Chondrocyte (in vitro differentiated cells): ENCODE measurements at regions not wholly inside any gene's neighbourhood (a gene's known extent, or its start where the extent isn't known, plus 50 kb on each side); places are given as distances from the start of the nearest gene placed in this dataset.
A peak's percentile ranks its signal among the peaks of the same experiment; 100 is the strongest.

Experiments
- DNase-seq: peaks from one replicate; pipeline ENCODE4 v3.0.0; 2021; ENCODE audit warnings: mixed read lengths, low spot score
- H3K27ac Mint-ChIP-seq: one replicate; pipeline ENCODE4 v1.8.0; 2021; ENCODE audit warnings: mild to moderate bottlenecking, moderate library complexity, mixed read lengths; ENCODE audit not compliant: unreplicated experiment
- H3K27me3 Mint-ChIP-seq: 2 replicates; pipeline ENCODE4 v1.8.0; 2021; ENCODE audit warnings: low read depth, mixed read lengths
- H3K36me3 Mint-ChIP-seq: 2 replicates; pipeline ENCODE4 v1.8.0; 2021; ENCODE audit warnings: low read depth, mixed read lengths
- H3K4me1 Mint-ChIP-seq: 2 replicates; pipeline ENCODE4 v1.8.0; 2021; ENCODE audit warnings: low read depth, mild to moderate bottlenecking, mixed read lengths
- H3K4me3 Mint-ChIP-seq: one replicate; pipeline ENCODE4 v1.8.0; 2021; ENCODE audit warnings: mild to moderate bottlenecking, moderate library complexity, mixed read lengths; ENCODE audit not compliant: unreplicated experiment
- H3K9me3 Mint-ChIP-seq: 2 replicates; pipeline ENCODE4 v1.8.0; 2021; ENCODE audit warnings: low read depth, mixed read lengths
- CTCF ChIP-seq: fragments of 200-600 bp; sonication (generic); IDR thresholded peaks from 2 replicates; pipeline ENCODE4 v1.5.0; 2021; ENCODE audit warnings: antibody characterized with exemption, mild to moderate bottlenecking, moderate library complexity

GRCh38 chr12:47602325-47602724, 103.5 kb downstream of the RPAP3 start:
- no peak overlapping the region for H3K4me3 Mint-ChIP-seq
- no peaks in the 10 kb centered on the region for H3K27me3 Mint-ChIP-seq
- H3K36me3 Mint-ChIP-seq: peaks cover 8% of the 10 kb centered on the region
- H3K9me3 Mint-ChIP-seq: peaks cover 8% of the 10 kb centered on the region
- TF ChIP-seq CTCF: no peak
- peaks cover 26% of the 10 kb centered on the region for H3K4me1 Mint-ChIP-seq
- H3K27ac Mint-ChIP-seq: peak overlapping the region; percentile 42
- DNase-seq: no peak

- H3K4me3 Mint-ChIP-seq: no peak overlapping the region
- DNase-seq: no peak
- no peak overlapping the region for H3K27ac Mint-ChIP-seq
- H3K4me1 Mint-ChIP-seq: peaks cover 26% of the 10 kb centered on the region
- peaks cover 6% of the 10 kb centered on the region for H3K36me3 Mint-ChIP-seq
- TF ChIP-seq CTCF: no peak
- H3K9me3 Mint-ChIP-seq: peaks cover 7% of the 10 kb centered on the region
- no peaks in the 10 kb centered on the region for H3K27me3 Mint-ChIP-seq
Observed at GRCh38 chr12:47601071-47601470, 104.8 kb downstream of the RPAP3 start.

GRCh38 chr12:47591795-47592194, 114.0 kb downstream of the RPAP3 start:
- no peak for TF ChIP-seq CTCF
- H3K9me3 Mint-ChIP-seq: no peaks in the 10 kb centered on the region
- no peaks in the 10 kb centered on the region for H3K27me3 Mint-ChIP-seq
- no peak for DNase-seq
- H3K27ac Mint-ChIP-seq: no peak overlapping the region
- H3K4me1 Mint-ChIP-seq: peaks cover 12% of the 10 kb centered on the region
- no peak overlapping the region for H3K4me3 Mint-ChIP-seq
- no peaks in the 10 kb centered on the region for H3K36me3 Mint-ChIP-seq

GRCh38 chr12:47591361-47591791, 114.5 kb downstream of the RPAP3 start:
- no peak for DNase-seq
- Mint-ChIP-seq H3K36me3 (no peaks in the 10 kb centered on the region), H3K4me1 (peaks cover 12% of the 10 kb centered on the region)

GRCh38 chr12:47590771-47591360, 115.0 kb downstream of the RPAP3 start:
- no peak overlapping the region for H3K27ac Mint-ChIP-seq

More at GRCh38 chr12:47591361-47591791, 114.5 kb downstream of the RPAP3 start:
- H3K27ac Mint-ChIP-seq: no peak overlapping the region
- no peaks in the 10 kb centered on the region for H3K27me3 Mint-ChIP-seq
- no peaks in the 10 kb centered on the region for H3K9me3 Mint-ChIP-seq
- no peak for TF ChIP-seq CTCF
- no peak overlapping the region for H3K4me3 Mint-ChIP-seq

More at GRCh38 chr12:47590771-47591360, 115.0 kb downstream of the RPAP3 start:
- H3K4me3 Mint-ChIP-seq: no peak overlapping the region
- no peaks in the 10 kb centered on the region for H3K36me3 Mint-ChIP-seq
- no peaks in the 10 kb centered on the region for H3K27me3 Mint-ChIP-seq
- TF ChIP-seq CTCF: no peak
- H3K4me1 Mint-ChIP-seq: peaks cover 12% of the 10 kb centered on the region
- no peak for DNase-seq
- no peaks in the 10 kb centered on the region for H3K9me3 Mint-ChIP-seq
